DOHH2 (cell line): ENCODE measurements at regions not wholly inside any gene's neighbourhood (a gene's known extent, or its start where the extent isn't known, plus 50 kb on each side); places are given as distances from the start of the nearest gene placed in this dataset.

Experiments used
- CTCF ChIP-seq: fragments of 200-600 bp; sonication (generic); IDR thresholded peaks from one replicate; pipeline ENCODE4 v1.5.1; 2014; ENCODE audit warnings: antibody characterized with exemption, mild to moderate bottlenecking, low read depth, low read length; ENCODE audit not compliant: poor library complexity, severe bottlenecking
- EZH2phosphoT487 ChIP-seq: fragments of 200-600 bp; sonication (generic); IDR thresholded peaks from 2 replicates; pipeline ENCODE4 v1.6.1; 2017; ENCODE audit warnings: borderline replicate concordance, mild to moderate bottlenecking, antibody characterized with exemption, low read length, moderate library complexity, mixed read lengths

- no peak for TF ChIP-seq CTCF
- no peak for TF ChIP-seq EZH2phosphoT487
Observed at GRCh38 chr6:119540417-119540816, 190.9 kb upstream of the MAN1A1 start.
